ENCODE measurements at regions not wholly inside any gene's neighbourhood (a gene's known extent, or its start where the extent isn't known, plus 50 kb on each side); places are given as distances from the start of the nearest gene placed in this dataset.

DNA sequence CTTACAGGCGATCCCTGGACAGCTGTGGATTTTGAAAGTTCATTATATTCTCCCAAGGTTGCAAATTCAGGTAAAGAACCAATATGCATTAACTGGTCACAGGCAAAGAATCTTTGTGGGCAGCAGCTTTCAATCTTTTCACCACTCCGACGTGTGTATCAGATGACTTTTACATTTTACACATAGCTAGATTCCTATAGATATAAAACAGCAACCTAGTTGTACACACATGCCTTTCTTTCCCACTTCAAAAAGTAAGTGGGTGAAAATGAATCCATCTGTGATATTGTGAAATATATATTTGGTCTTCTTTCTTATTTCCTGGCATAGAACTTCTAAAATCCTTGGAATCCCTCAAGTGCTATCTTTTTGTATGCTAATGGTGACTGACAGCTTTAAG, 72.5 kb downstream of the SCG2 start:
- Mint-ChIP-seq H3K4me3 (ENCODE audit: unreplicated experiment) (no peak overlapping the region), H3K27ac (ENCODE audit: unreplicated experiment) (peak overlapping the region; percentile 75)

DNA sequence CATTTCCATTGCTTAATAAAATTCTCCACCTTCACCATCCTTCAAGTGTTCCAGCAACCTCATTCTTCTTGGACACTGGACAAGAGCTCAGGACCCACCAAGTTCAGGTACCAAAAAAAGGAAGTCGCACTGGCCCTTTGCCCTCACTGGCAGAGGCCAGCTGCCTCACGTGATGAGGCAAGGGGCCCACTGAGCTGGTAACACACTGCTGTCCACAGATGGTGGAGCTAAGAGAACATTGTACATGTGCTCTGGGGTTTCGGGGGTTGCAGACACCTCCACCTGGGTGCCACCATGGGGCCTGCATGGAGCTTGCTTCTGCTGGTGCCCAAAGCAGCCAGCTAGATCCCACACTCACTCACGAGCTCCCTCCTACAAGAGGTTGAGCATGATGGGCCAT, 71.3 kb downstream of the SCG2 start:
- TF ChIP-seq, protein P1, sequence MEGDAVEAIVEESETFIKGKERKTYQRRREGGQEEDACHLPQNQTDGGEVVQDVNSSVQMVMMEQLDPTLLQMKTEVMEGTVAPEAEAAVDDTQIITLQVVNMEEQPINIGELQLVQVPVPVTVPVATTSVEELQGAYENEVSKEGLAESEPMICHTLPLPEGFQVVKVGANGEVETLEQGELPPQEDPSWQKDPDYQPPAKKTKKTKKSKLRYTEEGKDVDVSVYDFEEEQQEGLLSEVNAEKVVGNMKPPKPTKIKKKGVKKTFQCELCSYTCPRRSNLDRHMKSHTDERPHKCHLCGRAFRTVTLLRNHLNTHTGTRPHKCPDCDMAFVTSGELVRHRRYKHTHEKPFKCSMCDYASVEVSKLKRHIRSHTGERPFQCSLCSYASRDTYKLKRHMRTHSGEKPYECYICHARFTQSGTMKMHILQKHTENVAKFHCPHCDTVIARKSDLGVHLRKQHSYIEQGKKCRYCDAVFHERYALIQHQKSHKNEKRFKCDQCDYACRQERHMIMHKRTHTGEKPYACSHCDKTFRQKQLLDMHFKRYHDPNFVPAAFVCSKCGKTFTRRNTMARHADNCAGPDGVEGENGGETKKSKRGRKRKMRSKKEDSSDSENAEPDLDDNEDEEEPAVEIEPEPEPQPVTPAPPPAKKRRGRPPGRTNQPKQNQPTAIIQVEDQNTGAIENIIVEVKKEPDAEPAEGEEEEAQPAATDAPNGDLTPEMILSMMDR (IDR thresholded peaks at IDR 0.05; ENCODE audit: insufficient read depth, low read depth, low read length) = no peak
- no peak for TF ChIP-seq EZH2 (IDR thresholded peaks at IDR 0.05; ENCODE audit: insufficient read depth, low read length)
- no peaks in the 10 kb centered on the region for H3K9me3 Mint-ChIP-seq (ENCODE audit: unreplicated experiment)
- FAIRE-seq = no peak

More for the DNA sequence above, 72.5 kb downstream of the SCG2 start:
- Histone ChIP-seq H3K27ac (ENCODE audit: low read depth, low read length) (no peak overlapping the region), H3K4me1 (ENCODE audit: insufficient read depth, low read length) (peaks cover 7% of the 10 kb centered on the region), H3K79me2 (ENCODE audit: insufficient read depth, low read length) (no peaks in the 10 kb centered on the region), H3K36me3 (ENCODE audit: insufficient read depth, low read length) (no peaks in the 10 kb centered on the region), H3K4me3 (ENCODE audit: insufficient read depth, low read depth, low read length) (no peak overlapping the region), H3K4me2 (ENCODE audit: low read length) (no peak overlapping the region), H3K27me3 (ENCODE audit: insufficient read depth, low read length) (no peaks in the 10 kb centered on the region), H2AFZ (ENCODE audit: low read depth, low read length) (no peak overlapping the region), H4K20me1 (ENCODE audit: insufficient read depth, low read length) (no peaks in the 10 kb centered on the region), H3K9me3 (ENCODE audit: insufficient read depth, low read depth, low read length) (no peaks in the 10 kb centered on the region), H3K9ac (ENCODE audit: low read length) (no peak overlapping the region)
- Mint-ChIP-seq H3K27me3 (ENCODE audit: low read depth, unreplicated experiment) (no peaks in the 10 kb centered on the region), H3K36me3 (ENCODE audit: low read depth, unreplicated experiment) (no peaks in the 10 kb centered on the region), H3K4me1 (ENCODE audit: low read depth, unreplicated experiment) (peaks cover 28% of the 10 kb centered on the region), H3K9me3 (ENCODE audit: unreplicated experiment) (no peaks in the 10 kb centered on the region)
- TF ChIP-seq EZH2 (IDR thresholded peaks at IDR 0.05; ENCODE audit: insufficient read depth, low read length) = no peak
- TF ChIP-seq, protein P1 (IDR thresholded peaks at IDR 0.05; ENCODE audit: insufficient read depth, low read depth, low read length) = no peak
- peak; percentile 69 for DNase-seq (ENCODE audit: low read depth)
- FAIRE-seq = no peak

DNA sequence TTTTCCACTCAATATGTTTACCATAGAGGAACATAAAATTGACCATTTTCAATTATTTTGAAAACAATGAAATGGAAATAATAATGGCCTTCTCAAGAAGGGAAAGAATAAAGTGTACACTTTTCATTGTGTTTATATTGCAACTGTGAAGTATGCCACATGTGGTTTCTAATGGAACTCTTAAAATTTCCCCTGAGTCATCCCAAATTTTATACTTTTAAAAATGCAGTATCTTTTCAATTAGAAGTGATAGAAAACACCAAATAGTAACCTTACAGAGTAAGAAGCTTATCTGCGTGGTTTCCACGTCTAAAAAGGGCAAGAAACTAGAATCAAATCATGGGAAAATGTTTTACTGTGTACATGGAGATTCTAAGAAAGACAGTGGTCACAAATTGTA, 70.0 kb downstream of the SCG2 start:
- DNase-seq (ENCODE audit: low read depth) (peak; percentile 59), FAIRE-seq (no peak)
- Histone ChIP-seq H4K20me1 (ENCODE audit: insufficient read depth, low read length) (no peaks in the 10 kb centered on the region), H3K79me2 (ENCODE audit: insufficient read depth, low read length) (no peaks in the 10 kb centered on the region), H3K4me2 (ENCODE audit: low read length) (no peak overlapping the region), H3K4me1 (ENCODE audit: insufficient read depth, low read length) (peaks cover 10% of the 10 kb centered on the region), H3K4me3 (ENCODE audit: insufficient read depth, low read depth, low read length) (no peak overlapping the region), H3K27me3 (ENCODE audit: insufficient read depth, low read length) (no peaks in the 10 kb centered on the region), H2AFZ (ENCODE audit: low read depth, low read length) (no peak overlapping the region), H3K27ac (ENCODE audit: low read depth, low read length) (no peak overlapping the region), H3K9me3 (ENCODE audit: insufficient read depth, low read depth, low read length) (no peaks in the 10 kb centered on the region), H3K9ac (ENCODE audit: low read length) (no peak overlapping the region), H3K36me3 (ENCODE audit: insufficient read depth, low read length) (no peaks in the 10 kb centered on the region)
- H3K4me3 Mint-ChIP-seq (ENCODE audit: unreplicated experiment) = no peak overlapping the region
- H3K36me3 Mint-ChIP-seq (ENCODE audit: low read depth, unreplicated experiment) = no peaks in the 10 kb centered on the region
- no peaks in the 10 kb centered on the region for H3K27me3 Mint-ChIP-seq (ENCODE audit: low read depth, unreplicated experiment)
- peaks cover 33% of the 10 kb centered on the region for H3K4me1 Mint-ChIP-seq (ENCODE audit: low read depth, unreplicated experiment)
- H3K9me3 Mint-ChIP-seq (ENCODE audit: unreplicated experiment) = no peaks in the 10 kb centered on the region
- H3K27ac Mint-ChIP-seq (ENCODE audit: unreplicated experiment) = no peak overlapping the region
- TF ChIP-seq, protein P1 (IDR thresholded peaks at IDR 0.05; ENCODE audit: insufficient read depth, low read depth, low read length) = no peak

More for the DNA sequence above, 71.3 kb downstream of the SCG2 start:
- Histone ChIP-seq H4K20me1 (ENCODE audit: insufficient read depth, low read length) (no peaks in the 10 kb centered on the region), H3K4me2 (ENCODE audit: low read length) (no peak overlapping the region), H3K27me3 (ENCODE audit: insufficient read depth, low read length) (no peaks in the 10 kb centered on the region), H3K27ac (ENCODE audit: low read depth, low read length) (no peak overlapping the region), H3K9me3 (ENCODE audit: insufficient read depth, low read depth, low read length) (no peaks in the 10 kb centered on the region), H3K4me1 (ENCODE audit: insufficient read depth, low read length) (peaks cover 7% of the 10 kb centered on the region), H3K36me3 (ENCODE audit: insufficient read depth, low read length) (no peaks in the 10 kb centered on the region), H3K79me2 (ENCODE audit: insufficient read depth, low read length) (no peaks in the 10 kb centered on the region), H2AFZ (ENCODE audit: low read depth, low read length) (no peak overlapping the region), H3K9ac (ENCODE audit: low read length) (no peak overlapping the region), H3K4me3 (ENCODE audit: insufficient read depth, low read depth, low read length) (no peak overlapping the region)
- DNase-seq (ENCODE audit: low read depth) = no peak
- no peak overlapping the region for H3K4me3 Mint-ChIP-seq (ENCODE audit: unreplicated experiment)
- no peaks in the 10 kb centered on the region for H3K27me3 Mint-ChIP-seq (ENCODE audit: low read depth, unreplicated experiment)
- no peak overlapping the region for H3K27ac Mint-ChIP-seq (ENCODE audit: unreplicated experiment)
- H3K4me1 Mint-ChIP-seq (ENCODE audit: low read depth, unreplicated experiment) = peaks cover 27% of the 10 kb centered on the region
- H3K36me3 Mint-ChIP-seq (ENCODE audit: low read depth, unreplicated experiment) = no peaks in the 10 kb centered on the region
